ENCODE measurements at regions not wholly inside any gene's neighbourhood (a gene's known extent, or its start where the extent isn't known, plus 50 kb on each side); places are given as distances from the start of the nearest gene placed in this dataset.

GRCh38 chr14:86543521-86543920 lies 1013.6 kb downstream of the FLRT2 start (continued):
- no peak for TF ChIP-seq HNF4G (IDR thresholded peaks at IDR 0.05)
- TF ChIP-seq RXRA (IDR thresholded peaks at IDR 0.05), result no peak

- no peak for TF ChIP-seq ZBTB33 (IDR thresholded peaks at IDR 0.05)
- no peak for TF ChIP-seq HNF4G (IDR thresholded peaks at IDR 0.05)
- no peak for TF ChIP-seq TAF1 (conservative IDR thresholded peaks at IDR 0.05)
- Histone ChIP-seq H3K27me3 (ENCODE audit: control insufficient read depth in 4 of 4, insufficient read depth in 4 of 4, low read length in 3 of 4) (no peaks in the 10 kb centered on the region), H3K27ac (ENCODE audit: low read depth in 1 of 2, low read length in 2 of 2) (no peak overlapping the region), H3K4me3 (ENCODE audit: low read depth in 1 of 3, low read length in 3 of 3) (no peak overlapping the region), H3K9ac (ENCODE audit: low read depth in 1 of 2, low read length in 2 of 2) (no peak overlapping the region), H3K36me3 (ENCODE audit: control insufficient read depth in 4 of 4, insufficient read depth in 3 of 4, low read depth in 1 of 4, low read length in 3 of 4) (no peaks in the 10 kb centered on the region), H3K4me1 (ENCODE audit: control insufficient read depth in 4 of 4, insufficient read depth in 4 of 4, low read length in 3 of 4) (no peaks in the 10 kb centered on the region), H3K9me3 (ENCODE audit: control insufficient read depth in 4 of 4, low read length in 3 of 4) (no peaks in the 10 kb centered on the region)
- WGBS, result 80% methylated on average over 4 of the region's 4 CpGs
- no peak for DNase-seq (ENCODE audit: low spot score)
These were observed 1012.0 kb downstream of the FLRT2 start for GRCh38 chr14:86541972-86542371.

- WGBS, result 76% methylated on average over 6 of the region's 6 CpGs
- H3K27ac ChIP-seq (ENCODE audit: low read depth in 1 of 2, low read length in 2 of 2), result no peak overlapping the region
These were observed 1010.8 kb downstream of the FLRT2 start for GRCh38 chr14:86540636-86541247.

GRCh38 chr14:86539361-86540070 lies 1009.6 kb downstream of the FLRT2 start:
- Histone ChIP-seq H3K4me3 (ENCODE audit: low read depth in 1 of 3, low read length in 3 of 3) (no peak overlapping the region), H3K27ac (ENCODE audit: low read depth in 1 of 2, low read length in 2 of 2) (no peak overlapping the region), H3K4me1 (ENCODE audit: control insufficient read depth in 4 of 4, insufficient read depth in 4 of 4, low read length in 3 of 4) (no peaks in the 10 kb centered on the region), H3K9ac (ENCODE audit: low read depth in 1 of 2, low read length in 2 of 2) (no peak overlapping the region), H3K27me3 (ENCODE audit: control insufficient read depth in 4 of 4, insufficient read depth in 4 of 4, low read length in 3 of 4) (no peaks in the 10 kb centered on the region), H3K9me3 (ENCODE audit: control insufficient read depth in 4 of 4, low read length in 3 of 4) (no peaks in the 10 kb centered on the region), H3K36me3 (ENCODE audit: control insufficient read depth in 4 of 4, insufficient read depth in 3 of 4, low read depth in 1 of 4, low read length in 3 of 4) (no peaks in the 10 kb centered on the region)
- no peak for TF ChIP-seq ATF3 (IDR thresholded peaks at IDR 0.05)
- TF ChIP-seq REST (IDR thresholded peaks at IDR 0.05), result no peak
- no peak for TF ChIP-seq RAD21 (IDR thresholded peaks at IDR 0.05)
- 82% methylated on average over 2 of the region's 2 CpGs for WGBS
- no peak for DNase-seq (ENCODE audit: low spot score)

More at GRCh38 chr14:86540636-86541247, 1010.8 kb downstream of the FLRT2 start:
- no peak for TF ChIP-seq JUND (IDR thresholded peaks at IDR 0.05)
- no peak for TF ChIP-seq HNF4A (conservative IDR thresholded peaks at IDR 0.05)
- TF ChIP-seq TAF1 (conservative IDR thresholded peaks at IDR 0.05), result no peak
- TF ChIP-seq YY1 (IDR thresholded peaks at IDR 0.05), result no peak
- Histone ChIP-seq H3K9me3 (ENCODE audit: control insufficient read depth in 4 of 4, low read length in 3 of 4) (no peaks in the 10 kb centered on the region), H3K36me3 (ENCODE audit: control insufficient read depth in 4 of 4, insufficient read depth in 3 of 4, low read depth in 1 of 4, low read length in 3 of 4) (no peaks in the 10 kb centered on the region), H3K4me3 (ENCODE audit: low read depth in 1 of 3, low read length in 3 of 3) (no peak overlapping the region), H3K9ac (ENCODE audit: low read depth in 1 of 2, low read length in 2 of 2) (no peak overlapping the region), H3K27me3 (ENCODE audit: control insufficient read depth in 4 of 4, insufficient read depth in 4 of 4, low read length in 3 of 4) (no peaks in the 10 kb centered on the region), H3K4me1 (ENCODE audit: control insufficient read depth in 4 of 4, insufficient read depth in 4 of 4, low read length in 3 of 4) (no peaks in the 10 kb centered on the region)
- no peak for DNase-seq (ENCODE audit: low spot score)
